ENCODE measurements at regions not wholly inside any gene's neighbourhood (a gene's known extent, or its start where the extent isn't known, plus 50 kb on each side); places are given as distances from the start of the nearest gene placed in this dataset.

DNA sequence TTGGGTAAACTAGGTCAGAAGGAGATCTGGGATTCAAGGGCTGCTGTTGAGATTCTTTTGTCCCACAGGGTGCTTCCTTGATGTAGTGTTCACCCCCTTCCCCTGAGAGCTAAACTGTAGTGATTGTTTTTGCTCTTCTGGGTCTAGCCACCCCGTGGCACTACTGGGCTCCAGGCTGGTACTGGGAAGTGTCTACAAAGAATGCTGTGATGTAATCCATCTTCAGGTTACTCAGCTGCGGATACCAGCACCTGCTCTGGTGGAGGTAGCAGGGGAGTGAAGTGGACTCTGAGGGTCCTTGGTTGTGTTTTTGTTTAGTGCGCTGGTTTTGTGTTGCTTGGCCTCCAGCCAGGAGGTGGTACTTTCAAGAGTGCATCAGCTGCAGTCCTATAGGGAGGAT lies 365.5 kb downstream of the ZNF674 start:
- CTCF ChIA-PET = no interaction called here
- Histone ChIP-seq H3K27ac (ENCODE audit: insufficient read depth, low read depth, low read length) (no peak overlapping the region), H3K36me3 (ENCODE audit: control insufficient read depth in 2 of 2, extremely low read depth in 1 of 2, insufficient read depth in 2 of 2, low read length in 2 of 2) (no peaks in the 10 kb centered on the region), H3K4me1 (ENCODE audit: control insufficient read depth, extremely low read depth, insufficient read depth, low read length) (no peaks in the 10 kb centered on the region), H3K79me2 (ENCODE audit: control insufficient read depth, insufficient read depth, low read length) (no peaks in the 10 kb centered on the region), H4K20me1 (replicated peaks; ENCODE audit: control insufficient read depth, extremely low read depth, insufficient read depth, low read length) (no peaks in the 10 kb centered on the region), H3K9me1 (replicated peaks; ENCODE audit: control insufficient read depth, extremely low read depth, insufficient read depth, low read length) (no peaks in the 10 kb centered on the region), H3K27me3 (ENCODE audit: control insufficient read depth in 2 of 2, insufficient read depth in 2 of 2, low read length in 2 of 2) (no peaks in the 10 kb centered on the region), H3K4me3 (replicated peaks in 1 of 3; ENCODE audit: insufficient read depth in 1 of 3, low read depth in 1 of 3, low read length in 3 of 3) (no peak overlapping the region), H3K9me3 (replicated peaks; ENCODE audit: control insufficient read depth, insufficient read depth, low read length) (no peaks in the 10 kb centered on the region), H2AFZ (ENCODE audit: low read depth, low read length) (no peak overlapping the region), H3K9ac (replicated peaks; ENCODE audit: extremely low read depth, insufficient read depth, low read length) (no peak overlapping the region), H3K4me2 (ENCODE audit: insufficient read depth, low read length) (no peak overlapping the region)
- no TSS peak for BruUV-seq (replicated peaks)
- TF ChIP-seq POLR2A (IDR thresholded peaks at IDR 0.05; ENCODE audit: low read depth, low read length) = no peak
- no peak for TF ChIP-seq GATA2 (IDR thresholded peaks at IDR 0.05; ENCODE audit: insufficient read depth, insufficient read length, low read depth, low read length)
- TF ChIP-seq POLR2AphosphoS5 (IDR thresholded peaks at IDR 0.05; ENCODE audit: insufficient read depth, low read depth, low read length) = no peak
- no peak for TF ChIP-seq FOS (IDR thresholded peaks at IDR 0.05; ENCODE audit: borderline replicate concordance, insufficient read depth, low read length)
- dilution Hi-C loops (cut with MboI; ENCODE audit: extremely low pct_ligation_motif_present, low sequenced_read_pairs) = no loop called here
- no peak for DNase-seq (ENCODE audit: low read depth, low spot score)
- FAIRE-seq = no peak
- POLR2A ChIA-PET = no interaction called here
- intact Hi-C loops (cut with micrococcal nuclease) = no loop called here

- Histone ChIP-seq H3K9me3 (replicated peaks; ENCODE audit: control insufficient read depth, insufficient read depth, low read length) (no peaks in the 10 kb centered on the region), H3K27ac (ENCODE audit: insufficient read depth, low read depth, low read length) (no peak overlapping the region), H3K4me1 (ENCODE audit: control insufficient read depth, extremely low read depth, insufficient read depth, low read length) (no peaks in the 10 kb centered on the region), H4K20me1 (replicated peaks; ENCODE audit: control insufficient read depth, extremely low read depth, insufficient read depth, low read length) (no peaks in the 10 kb centered on the region), H3K27me3 (ENCODE audit: control insufficient read depth in 2 of 2, insufficient read depth in 2 of 2, low read length in 2 of 2) (no peaks in the 10 kb centered on the region), H3K79me2 (ENCODE audit: control insufficient read depth, insufficient read depth, low read length) (no peaks in the 10 kb centered on the region), H3K4me3 (replicated peaks in 1 of 3; ENCODE audit: insufficient read depth in 1 of 3, low read depth in 1 of 3, low read length in 3 of 3) (no peak overlapping the region), H3K9me1 (replicated peaks; ENCODE audit: control insufficient read depth, extremely low read depth, insufficient read depth, low read length) (no peaks in the 10 kb centered on the region), H3K4me2 (ENCODE audit: insufficient read depth, low read length) (no peak overlapping the region), H3K36me3 (ENCODE audit: control insufficient read depth in 2 of 2, extremely low read depth in 1 of 2, insufficient read depth in 2 of 2, low read length in 2 of 2) (no peaks in the 10 kb centered on the region), H2AFZ (ENCODE audit: low read depth, low read length) (no peak overlapping the region), H3K9ac (replicated peaks; ENCODE audit: extremely low read depth, insufficient read depth, low read length) (no peak overlapping the region)
- intact Hi-C loops (cut with micrococcal nuclease) (no loop called here), dilution Hi-C loops (cut with MboI; ENCODE audit: extremely low pct_ligation_motif_present, low sequenced_read_pairs) (no loop called here)
- FAIRE-seq (no peak), DNase-seq (ENCODE audit: low read depth, low spot score) (no peak)
- ChIA-PET POLR2A (no interaction called here), CTCF (no interaction called here)
- TF ChIP-seq POLR2AphosphoS5 (IDR thresholded peaks at IDR 0.05; ENCODE audit: insufficient read depth, low read depth, low read length) = no peak
- BruUV-seq (replicated peaks) = no TSS peak
Observed at GRCh38 chrX:46178763-46179162, 366.5 kb downstream of the ZNF674 start.
